NCI-H2081 treated with DMSO at 0.1 percent for 48 hours (cell line): ENCODE measurements at regions not wholly inside any gene's neighbourhood (a gene's known extent, or its start where the extent isn't known, plus 50 kb on each side); places are given as distances from the start of the nearest gene placed in this dataset.
"Not testable (repeated sequence)": the region's sequence is repeated elsewhere in the genome, so short reads cannot be mapped to it uniquely, and the experiment has no call there.

Experiments
- DNase-seq: peaks from one replicate; lab custom pipeline; 2025; lab: John Stamatoyannopoulos, UW

- DNase-seq: no peak
Measured at GRCh38 chr5:25190521-25191000, 545.8 kb upstream of the CDH10 start.

GRCh38 chr5:25181249-25181648 lies 536.5 kb upstream of the CDH10 start:
- no peak for DNase-seq

- DNase-seq: not testable (repeated sequence)
Measured at GRCh38 chr5:25162616-25163015, 517.8 kb upstream of the CDH10 start.

- no peak for DNase-seq
Measured at GRCh38 chr5:25160891-25161290, 516.1 kb upstream of the CDH10 start.

- DNase-seq: no peak
Measured at GRCh38 chr5:25150819-25151218, 506.0 kb upstream of the CDH10 start.

- DNase-seq: no peak
Measured at GRCh38 chr5:25128606-25129005, 483.8 kb upstream of the CDH10 start.

GRCh38 chr5:25119650-25120049 lies 474.9 kb upstream of the CDH10 start:
- DNase-seq: no peak

GRCh38 chr5:25107853-25108252 lies 463.1 kb upstream of the CDH10 start:
- DNase-seq: no peak

- DNase-seq: no peak
Measured at GRCh38 chr5:25099538-25099937, 454.8 kb upstream of the CDH10 start.

- no peak for DNase-seq
Measured at GRCh38 chr5:25095261-25095660, 450.5 kb upstream of the CDH10 start.

GRCh38 chr5:25094219-25094618 lies 449.4 kb upstream of the CDH10 start:
- no peak for DNase-seq

GRCh38 chr5:25091921-25092320 lies 447.1 kb upstream of the CDH10 start:
- no peak for DNase-seq

- no peak for DNase-seq
Measured at GRCh38 chr5:25090854-25091253, 446.1 kb upstream of the CDH10 start.

GRCh38 chr5:25090275-25090674 lies 445.5 kb upstream of the CDH10 start:
- DNase-seq: no peak

GRCh38 chr5:25088689-25089088 lies 443.9 kb upstream of the CDH10 start:
- not testable (repeated sequence) for DNase-seq

- not testable (repeated sequence) for DNase-seq
Measured at GRCh38 chr5:25083261-25083660, 438.5 kb upstream of the CDH10 start.

GRCh38 chr5:25066239-25066638 lies 421.5 kb upstream of the CDH10 start:
- DNase-seq: no peak

- no peak for DNase-seq
Measured at GRCh38 chr5:25064306-25064705, 419.5 kb upstream of the CDH10 start.

- DNase-seq: no peak
Measured at GRCh38 chr5:25060575-25060974, 415.8 kb upstream of the CDH10 start.

GRCh38 chr5:25056836-25057235 lies 412.1 kb upstream of the CDH10 start:
- DNase-seq: no peak

GRCh38 chr5:25033658-25034057 lies 388.9 kb upstream of the CDH10 start:
- DNase-seq: no peak

- DNase-seq: no peak
Measured at GRCh38 chr5:25029004-25029403, 384.2 kb upstream of the CDH10 start.

GRCh38 chr5:25027526-25027925 lies 382.7 kb upstream of the CDH10 start:
- DNase-seq: no peak

GRCh38 chr5:25027061-25027460 lies 382.3 kb upstream of the CDH10 start:
- DNase-seq: no peak

- no peak for DNase-seq
Measured at GRCh38 chr5:25025831-25026230, 381.1 kb upstream of the CDH10 start.
